Posterior cingulate gyrus (tissue), 11 donors: ENCODE measurements at regions not wholly inside any gene's neighbourhood (a gene's known extent, or its start where the extent isn't known, plus 50 kb on each side); places are given as distances from the start of the nearest gene placed in this dataset.
"Not testable (repeated sequence)": the region's sequence is repeated elsewhere in the genome, so short reads cannot be mapped to it uniquely, and the experiment has no call there.

Experiments
- DNase-seq, 10 donors: peaks; one replicate each; pipeline versions ENCODE4 v3.0.0 to v3.0.0-alpha.2; 2020 to 2021; ENCODE audit warnings: mixed read lengths in 3 of 10
- intact Hi-C: fragments of 100-400 bp; cut with DNase I; formaldehyde crosslinking; loops from one replicate; pipeline ENCODE4 v1.15.1; 2023

DNA sequence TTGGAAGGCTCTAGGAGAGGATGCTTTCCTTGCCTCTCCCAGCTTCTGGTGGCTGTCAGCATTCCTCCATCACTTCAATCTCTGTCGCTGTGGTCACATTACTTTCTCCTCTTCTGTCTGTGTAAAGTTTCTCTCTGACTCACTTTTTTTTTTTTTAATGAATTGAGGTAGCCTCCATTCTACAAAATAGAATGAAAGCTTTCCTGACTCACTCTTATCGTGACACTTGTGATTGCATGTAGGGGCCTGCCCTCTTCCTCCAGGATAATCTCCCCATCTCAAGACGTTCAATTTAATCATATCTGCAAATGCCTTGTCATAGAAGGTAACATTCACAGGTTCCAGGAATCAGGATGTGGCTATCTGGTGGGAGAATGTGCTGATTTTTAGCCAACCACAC, 153.5 kb upstream of the HMGA2 start:
- intact Hi-C loops: no loop called here
- no peak for DNase-seq

DNA sequence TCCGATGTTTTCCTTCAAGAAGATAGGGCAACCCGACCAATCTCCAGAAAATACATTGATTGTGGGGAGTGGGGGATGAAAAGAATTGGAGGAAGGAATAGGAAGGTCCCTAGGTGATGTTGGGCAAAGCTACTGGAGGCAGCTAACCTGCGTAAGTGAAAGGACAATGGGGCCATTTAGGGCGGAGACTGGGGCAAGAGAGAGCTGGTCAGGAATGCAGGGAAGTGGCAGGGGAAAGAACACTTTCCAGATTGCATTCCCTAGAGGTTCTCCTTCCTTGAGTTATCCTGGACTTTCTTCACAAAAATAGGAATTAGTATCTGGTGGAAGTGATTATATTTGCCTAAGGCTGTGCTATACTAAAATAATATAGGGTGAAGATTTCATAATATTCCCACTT, 151.8 kb upstream of the HMGA2 start:
- no peak for DNase-seq

DNA sequence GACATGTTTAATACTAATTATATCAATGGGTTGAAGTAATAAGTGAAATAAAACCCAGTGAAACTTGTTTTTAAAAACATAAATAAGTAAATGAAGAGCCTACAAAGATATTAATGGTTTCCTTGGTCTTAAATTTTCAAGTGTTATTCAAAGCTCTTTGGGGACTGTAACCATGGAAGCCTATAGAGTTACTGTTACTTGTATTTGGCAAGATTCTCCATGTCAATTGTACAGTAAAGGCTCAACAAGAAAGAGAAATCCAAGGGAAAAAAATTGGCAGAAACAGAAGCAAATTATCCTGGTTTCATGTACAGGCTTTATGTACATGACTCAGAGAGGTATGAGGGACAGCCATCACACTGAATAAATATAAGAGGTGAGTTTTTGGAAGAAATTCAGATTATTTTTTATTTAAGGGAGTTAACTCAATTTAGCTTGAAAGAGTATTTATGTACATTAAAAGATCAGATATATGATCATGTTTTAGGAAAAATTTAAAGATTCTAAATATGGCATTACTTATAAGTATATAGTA, 151.1 kb upstream of the HMGA2 start:
- intact Hi-C loops: no loop called here
- DNase-seq: no peak

More for the DNA sequence above, 151.8 kb upstream of the HMGA2 start:
- intact Hi-C loops: no loop called here

- no peak for DNase-seq
Observed at GRCh38 chr12:65673732-65674131, 150.6 kb upstream of the HMGA2 start.

GRCh38 chr12:65675141-65675621, 149.1 kb upstream of the HMGA2 start:
- intact Hi-C loops: no loop called here
- DNase-seq: no peak

More at GRCh38 chr12:65673732-65674131, 150.6 kb upstream of the HMGA2 start:
- intact Hi-C loops: no loop called here

GRCh38 chr12:65678172-65678571, 146.1 kb upstream of the HMGA2 start:
- DNase-seq, intact Hi-C loops: not testable (repeated sequence)

DNA sequence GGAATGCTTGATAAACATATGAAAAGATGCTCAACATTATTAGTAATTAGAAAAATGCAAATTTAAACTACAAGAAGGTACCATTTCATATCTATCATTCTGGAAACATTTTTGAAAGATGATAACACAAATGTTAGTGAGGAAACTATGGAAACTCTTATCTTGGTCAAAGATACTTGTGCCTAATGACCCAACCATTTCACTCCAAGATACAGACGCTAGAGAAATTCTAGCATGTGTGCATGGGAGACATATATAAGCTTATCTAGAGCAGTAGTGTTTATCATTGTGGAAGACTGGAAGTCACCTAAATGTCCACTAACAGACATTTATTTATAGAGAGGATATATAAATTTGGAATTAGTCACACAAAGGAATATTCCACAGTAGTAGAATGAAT, 143.1 kb upstream of the HMGA2 start:
- DNase-seq: no peak
- intact Hi-C loops: loop anchor here (10.0 kb wide), 1 partner anchor 76 kb away; no protein-coding TSS in a partner anchor

DNA sequence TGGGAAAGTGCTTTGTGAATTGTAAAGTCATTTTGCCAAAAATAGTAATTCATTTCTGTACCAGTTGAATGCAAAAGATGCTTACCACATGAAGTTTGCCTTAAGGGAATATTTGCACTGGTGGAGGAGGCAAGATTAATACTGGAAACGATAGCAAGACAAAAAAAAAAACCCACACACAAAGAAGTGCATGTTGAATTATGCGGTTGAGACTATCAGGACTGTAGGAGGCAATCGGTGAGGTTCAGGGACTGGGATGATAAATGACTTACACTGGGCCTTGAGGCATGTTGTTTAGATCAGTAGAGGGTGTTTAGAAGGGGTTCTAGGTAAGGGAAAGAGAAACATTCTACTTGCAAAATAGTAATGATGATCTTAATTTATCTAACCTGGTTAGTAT, 142.2 kb upstream of the HMGA2 start:
- DNase-seq: no peak
- intact Hi-C loops: loop anchor here (10.0 kb wide), 1 partner anchor 77 kb away; no protein-coding TSS in a partner anchor

DNA sequence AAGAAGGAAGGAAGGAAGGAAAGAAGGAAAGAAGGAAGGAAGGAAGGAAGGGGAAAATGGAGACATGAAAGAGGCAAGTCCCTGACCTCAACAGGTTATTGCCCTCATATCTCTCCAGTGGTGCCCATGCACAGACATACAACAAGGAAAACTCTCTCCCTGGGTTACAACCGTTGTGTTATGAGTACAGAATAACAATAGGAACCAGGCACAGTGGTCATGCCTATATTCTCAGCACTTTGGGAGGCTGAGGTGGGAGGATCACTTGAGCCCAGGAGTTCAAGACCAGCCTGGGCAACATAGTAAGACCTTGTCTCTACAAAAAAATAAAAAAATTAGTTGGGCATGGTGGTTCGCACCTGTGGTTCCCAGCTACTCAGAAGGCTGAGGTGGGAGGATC, 139.4 kb upstream of the HMGA2 start:
- DNase-seq: no peak
- intact Hi-C loops: loop anchor here (10.0 kb wide), 1 partner anchor 80 kb away; no protein-coding TSS in a partner anchor

DNA sequence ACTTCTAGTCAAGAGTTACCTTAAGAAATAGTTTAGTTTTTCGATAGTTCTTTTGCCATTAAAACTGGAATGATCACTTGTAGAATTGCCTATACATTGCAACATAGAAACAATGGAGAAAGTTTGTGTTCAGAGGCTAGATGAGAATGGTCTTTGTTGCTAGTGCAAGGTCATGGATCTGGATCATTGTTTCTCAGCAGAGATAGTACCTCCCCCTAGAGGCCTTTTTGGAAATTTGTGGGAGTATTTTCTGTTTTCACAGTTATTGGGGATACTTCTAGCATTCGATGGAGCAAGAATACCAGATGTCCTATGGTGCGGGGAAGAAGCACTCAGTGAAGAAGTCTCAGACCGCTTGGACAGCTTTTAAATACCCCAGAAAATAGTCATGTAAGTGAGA, 138.8 kb upstream of the HMGA2 start:
- no peak for DNase-seq
- intact Hi-C loops: loop anchor here (10.0 kb wide), 1 partner anchor 81 kb away; no protein-coding TSS in a partner anchor

DNA sequence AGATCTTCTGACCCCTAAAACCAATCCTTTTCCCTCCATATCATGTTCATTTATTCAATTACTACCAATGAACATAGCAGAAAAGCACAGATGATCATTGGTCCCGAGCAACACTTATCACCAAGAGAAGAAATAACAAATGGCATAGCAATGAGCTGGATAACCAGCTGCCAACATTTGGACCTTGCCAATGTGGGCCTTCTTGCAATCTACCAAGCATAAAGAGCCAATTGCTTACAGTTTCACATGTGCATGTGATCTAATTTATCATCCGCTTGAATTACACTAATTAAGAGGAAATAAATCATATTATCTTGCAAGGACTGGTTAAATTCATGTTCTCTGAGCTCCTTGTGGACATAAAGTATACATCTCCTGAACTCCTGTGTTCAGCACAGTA, 134.8 kb upstream of the HMGA2 start:
- no peak for DNase-seq
- intact Hi-C loops: loop anchor here (10.0 kb wide), 1 partner anchor 85 kb away; no protein-coding TSS in a partner anchor

- intact Hi-C loops: no loop called here
- DNase-seq: no peak
Observed at GRCh38 chr12:65690477-65690876, 133.8 kb upstream of the HMGA2 start.

DNA sequence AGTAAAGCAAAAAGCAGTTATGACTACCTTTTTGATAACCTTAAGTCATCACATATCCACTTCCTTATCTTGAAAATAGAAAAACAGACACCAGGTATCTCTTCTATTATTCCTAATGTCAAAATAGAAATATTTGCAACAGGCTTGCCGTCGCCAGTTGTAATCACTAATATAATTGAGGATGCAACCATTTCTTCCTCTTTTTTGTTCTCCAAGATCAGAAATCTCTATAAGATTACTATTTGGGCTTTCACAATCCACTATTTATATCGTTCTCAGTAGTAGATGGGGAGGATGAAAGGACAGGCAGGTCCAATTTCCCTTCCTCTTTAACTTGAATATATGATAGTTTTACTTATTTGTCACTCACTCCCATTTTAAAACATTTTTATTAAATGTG, 130.2 kb upstream of the HMGA2 start:
- intact Hi-C loops: no loop called here
- DNase-seq: no peak

GRCh38 chr12:65695113-65695865, 129.0 kb upstream of the HMGA2 start:
- intact Hi-C loops: no loop called here
- peak in 2 of 10 donors; percentile 13 to 17 for DNase-seq

DNA sequence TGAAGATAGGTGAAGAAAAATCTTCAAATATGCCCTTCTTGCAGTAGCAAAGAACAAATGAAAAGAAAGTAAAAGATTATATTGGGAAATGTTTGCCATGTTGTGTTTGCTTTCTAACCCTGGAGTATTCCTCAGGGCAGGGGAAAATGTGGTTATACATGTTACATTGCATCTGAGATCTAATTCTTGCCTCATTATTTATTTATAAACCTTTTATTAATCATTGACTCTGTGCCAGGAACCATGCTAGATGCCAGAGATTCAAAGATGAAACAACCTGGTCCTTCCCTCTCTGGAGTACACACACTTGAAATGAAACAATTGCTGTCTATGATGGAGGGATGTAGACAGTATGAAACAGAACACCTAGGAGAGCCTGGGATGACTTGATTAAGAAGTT, 128.1 kb upstream of the HMGA2 start:
- DNase-seq: no peak
- intact Hi-C loops: no loop called here

- no peak for DNase-seq
- intact Hi-C loops: no loop called here
Observed at GRCh38 chr12:65699251-65699650, 125.0 kb upstream of the HMGA2 start.

DNA sequence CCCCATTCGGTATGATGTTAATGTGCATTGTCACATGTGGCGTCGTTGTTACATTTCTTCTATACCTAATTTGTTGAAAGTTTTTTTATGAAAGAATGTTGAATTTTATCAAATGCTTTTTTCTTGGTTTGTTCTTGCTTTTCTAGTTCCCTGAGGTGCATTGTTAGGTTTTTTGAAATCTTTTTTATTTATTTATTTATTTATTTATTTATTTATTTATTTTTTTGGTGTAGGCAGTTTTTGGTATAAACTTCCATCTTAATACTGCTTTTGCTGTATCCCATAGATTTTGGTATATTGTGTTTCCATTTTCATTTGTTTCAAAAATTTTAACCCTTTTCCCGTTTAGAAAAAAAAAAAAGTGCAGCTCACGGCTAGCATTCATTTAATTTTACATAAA, 121.1 kb upstream of the HMGA2 start:
- intact Hi-C loops: no loop called here
- DNase-seq: no peak

- intact Hi-C loops: no loop called here
Observed at GRCh38 chr12:65705380-65705876, 118.9 kb upstream of the HMGA2 start.

GRCh38 chr12:65707051-65707450, 117.2 kb upstream of the HMGA2 start:
- DNase-seq: no peak
- intact Hi-C loops: no loop called here

More at GRCh38 chr12:65705380-65705876, 118.9 kb upstream of the HMGA2 start:
- DNase-seq: no peak

- intact Hi-C loops: no loop called here
- no peak for DNase-seq
Observed at GRCh38 chr12:65712260-65713004, 111.9 kb upstream of the HMGA2 start.

- DNase-seq: peak in 1 of 10 donors; percentile 36
- intact Hi-C loops: no loop called here
Observed at GRCh38 chr12:65715961-65716360, 108.3 kb upstream of the HMGA2 start.
